PC-3 (cell line): ENCODE measurements at regions not wholly inside any gene's neighbourhood (a gene's known extent, or its start where the extent isn't known, plus 50 kb on each side); places are given as distances from the start of the nearest gene placed in this dataset.
A peak's percentile ranks its signal among the peaks of the same experiment; 100 is the strongest.

Source experiments
- ATAC-seq: fragments of 200-7000 bp; cut with Tn5 transposase; 2 replicates; pipeline ENCODE4 v1.9.1; 2020; ENCODE audit warnings: mild to moderate bottlenecking, moderate library complexity
- BruUV-seq: library from RNA; stranded (reverse); fragments of 400-500 nt; replicated peaks from 2 replicates; lab custom pipeline; 2021; lab: Mats Ljungman, UMichigan
- CTCF ChIA-PET: fragments of 300-600 bp; sonication (Branson Sonifier 250); formaldehyde crosslinking; loops from one replicate; lab custom pipeline; 2022; ENCODE audit warnings: antibody characterized with exemption; lab: Charles Lee
- POLR2A ChIA-PET: fragments of 300-600 bp; sonication (Branson Sonifier 250); formaldehyde crosslinking; loops from one replicate; lab custom pipeline; 2022; ENCODE audit warnings: antibody characterized with exemption; ENCODE audit not compliant: unreplicated experiment; lab: Charles Lee
- DNase-seq: peaks from one replicate; pipeline ENCODE4 v3.0.0-alpha.2; 2015
- H2AFZ ChIP-seq: fragments of 300-600 bp; sonication (generic); 2 replicates; pipeline ENCODE4 v1.6.0; 2016; ENCODE audit warnings: antibody characterized with exemption, low read length
- H3F3A ChIP-seq: fragments of 300-600 bp; sonication (generic); one replicate; pipeline ENCODE4 v1.6.0; 2017; ENCODE audit warnings: antibody characterized with exemption, low read length, control low read depth, mild to moderate bottlenecking; ENCODE audit not compliant: unreplicated experiment
- H3K27ac ChIP-seq: fragments of 300-600 bp; sonication (generic); 2 replicates; pipeline ENCODE4 v1.5.1; 2016; ENCODE audit warnings: mild to moderate bottlenecking, low read length
- H3K27me3 ChIP-seq: fragments of 300-600 bp; sonication (generic); 2 replicates; pipeline ENCODE4 v1.6.1; 2016; ENCODE audit warnings: low read length, mixed read lengths
- H3K36me3 ChIP-seq: fragments of 300-600 bp; sonication (generic); 2 replicates; pipeline ENCODE4 v1.6.1; 2016; ENCODE audit warnings: low read depth, mixed run types, low read length, mixed read lengths
- H3K4me1 ChIP-seq: fragments of 300-600 bp; sonication (generic); 2 replicates; pipeline ENCODE4 v1.5.1; 2016; ENCODE audit warnings: low read length; ENCODE audit not compliant: insufficient read depth
- H3K4me2 ChIP-seq: fragments of 300-600 bp; sonication (generic); 2 replicates; pipeline ENCODE4 v1.6.0; 2016; ENCODE audit warnings: low read length
- H3K4me3 ChIP-seq: fragments of 300-600 bp; sonication (generic); 2 replicates; pipeline ENCODE4 v1.5.1; 2016; ENCODE audit warnings: mild to moderate bottlenecking, low read length, mixed read lengths
- H3K79me2 ChIP-seq: fragments of 300-600 bp; sonication (generic); 2 replicates; pipeline ENCODE4 v1.6.1; 2017; ENCODE audit warnings: low read length, mixed read lengths
- H3K9ac ChIP-seq: fragments of 300-600 bp; sonication (generic); 2 replicates; pipeline ENCODE4 v1.6.0; 2016; ENCODE audit warnings: mild to moderate bottlenecking, low read length
- H3K9me2 ChIP-seq: fragments of 300-600 bp; sonication (generic); replicated peaks from 2 replicates; pipeline ENCODE4 v1.6.1; 2016; ENCODE audit warnings: mixed run types, low read length, mixed read lengths
- H3K9me3 ChIP-seq: fragments of 300-600 bp; sonication (generic); 2 replicates; pipeline ENCODE4 v1.6.1; 2016; ENCODE audit warnings: low read length, mixed read lengths
- H4K20me1 ChIP-seq: fragments of 300-600 bp; sonication (generic); 2 replicates; pipeline ENCODE4 v1.6.1; 2016; ENCODE audit warnings: low read length, mixed read lengths
- CTCF ChIP-seq: fragments of 300-600 bp; sonication (generic); conservative IDR thresholded peaks from 2 replicates; pipeline ENCODE4 v1.5.1; 2017; ENCODE audit warnings: antibody characterized with exemption, low read depth, mild to moderate bottlenecking, low read length
- EZH2 ChIP-seq: fragments of 300-600 bp; sonication (generic); IDR thresholded peaks from one replicate; pipeline ENCODE4 v1.6.1; 2017; ENCODE audit warnings: antibody characterized with exemption, mild to moderate bottlenecking, low read length; ENCODE audit not compliant: unreplicated experiment
- EZH2phosphoT487 ChIP-seq: fragments of 300-600 bp; sonication (generic); IDR thresholded peaks from 2 replicates; pipeline ENCODE4 v1.6.1; 2018; ENCODE audit warnings: mild to moderate bottlenecking, antibody characterized with exemption, low read length, borderline replicate concordance
- intact Hi-C: fragments of 100-400 bp; cut with micrococcal nuclease; formaldehyde crosslinking; loops from 2 replicates; pipeline ENCODE4 v1.9.0; 2023

GRCh38 chr5:92527311-92528078, 1053.5 kb downstream of the NR2F1-AS1 start:
- Histone ChIP-seq H4K20me1 (no peaks in the 10 kb centered on the region), H3K36me3 (no peaks in the 10 kb centered on the region), H3F3A (no peaks in the 10 kb centered on the region), H3K4me3 (no peak overlapping the region), H2AFZ (no peak overlapping the region), H3K79me2 (no peaks in the 10 kb centered on the region), H3K27ac (no peak overlapping the region), H3K9ac (no peak overlapping the region), H3K9me2 (no peaks in the 10 kb centered on the region), H3K4me1 (no peaks in the 10 kb centered on the region), H3K9me3 (no peaks in the 10 kb centered on the region), H3K4me2 (no peak overlapping the region), H3K27me3 (no peaks in the 10 kb centered on the region)
- DNase-seq, result peak; percentile 22
- BruUV-seq, result no TSS peak
- intact Hi-C loops, result no loop called here
- ChIA-PET CTCF (no interaction called here), POLR2A (no interaction called here)
- TF ChIP-seq CTCF (no peak), EZH2 (no peak), EZH2phosphoT487 (no peak)
- ATAC-seq, result no peak

GRCh38 chr5:92525131-92525530, 1055.9 kb downstream of the NR2F1-AS1 start:
- H3K9me2 ChIP-seq, result no peaks in the 10 kb centered on the region
- no peak for ATAC-seq
- H4K20me1 ChIP-seq, result no peaks in the 10 kb centered on the region
- no peaks in the 10 kb centered on the region for H3F3A ChIP-seq
- CTCF ChIA-PET, result no interaction called here
- no peaks in the 10 kb centered on the region for H3K36me3 ChIP-seq
- TF ChIP-seq EZH2 (no peak), EZH2phosphoT487 (no peak), CTCF (no peak)
- H3K27me3 ChIP-seq, result no peaks in the 10 kb centered on the region
- H3K4me1 ChIP-seq, result no peaks in the 10 kb centered on the region
- H3K27ac ChIP-seq, result no peak overlapping the region
- H3K79me2 ChIP-seq, result no peaks in the 10 kb centered on the region
- no peak overlapping the region for H3K9ac ChIP-seq
- no peak for DNase-seq
- no peak overlapping the region for H2AFZ ChIP-seq
- H3K9me3 ChIP-seq, result no peaks in the 10 kb centered on the region
- BruUV-seq, result no TSS peak
- intact Hi-C loops, result no loop called here
- no peak overlapping the region for H3K4me3 ChIP-seq
- H3K4me2 ChIP-seq, result no peak overlapping the region
- POLR2A ChIA-PET, result no interaction called here
